H9 (cell line): ENCODE measurements at regions not wholly inside any gene's neighbourhood (a gene's known extent, or its start where the extent isn't known, plus 50 kb on each side); places are given as distances from the start of the nearest gene placed in this dataset.

Source experiments
- DNase-seq: peaks from one replicate; pipeline ENCODE4 v3.0.0-alpha.2; 2017
- H2AFZ ChIP-seq: one replicate; pipeline ENCODE4 v1.6.1; 2013; ENCODE audit warnings: mild to moderate bottlenecking, low read length, control low read depth, moderate library complexity
- H2AK5ac ChIP-seq: 2 replicates; pipeline ENCODE4 v1.6.1; 2013; ENCODE audit warnings: low read length, control low read depth, mixed read lengths; ENCODE audit not compliant: insufficient read length
- H2BK120ac ChIP-seq: one replicate; pipeline ENCODE4 v1.6.1; 2013; ENCODE audit warnings: low read depth, mild to moderate bottlenecking, low read length, control low read depth, inconsistent platforms; ENCODE audit not compliant: poor library complexity, severe bottlenecking
- H2BK12ac ChIP-seq: 2 replicates; pipeline ENCODE4 v1.6.1; 2013; ENCODE audit warnings: low read length, control low read depth, mixed read lengths, low read depth; ENCODE audit not compliant: insufficient read length
- H2BK15ac ChIP-seq: 2 replicates; pipeline ENCODE4 v1.6.1; 2013; ENCODE audit warnings: low read depth, low read length, control low read depth
- H2BK20ac ChIP-seq: one replicate; pipeline ENCODE4 v1.6.1; 2013; ENCODE audit warnings: low read depth, mild to moderate bottlenecking, low read length, control low read depth, inconsistent platforms; ENCODE audit not compliant: poor library complexity, severe bottlenecking
- H2BK5ac ChIP-seq: 2 replicates; pipeline ENCODE4 v1.6.1; 2013; ENCODE audit warnings: low read length, control low read depth, mixed read lengths; ENCODE audit not compliant: insufficient read length
- H3K14ac ChIP-seq: 2 replicates; pipeline ENCODE4 v1.6.1; 2013; ENCODE audit warnings: low read length, control low read depth; ENCODE audit not compliant: insufficient read depth
- H3K18ac ChIP-seq: 2 replicates; pipeline ENCODE4 v1.6.1; 2013; ENCODE audit warnings: low read depth, mild to moderate bottlenecking, mixed read lengths, low read length, control low read depth; ENCODE audit not compliant: insufficient read length
- H3K23ac ChIP-seq: 2 replicates; pipeline ENCODE4 v1.6.1; 2013; ENCODE audit warnings: low read length, control low read depth, mixed read lengths, low read depth; ENCODE audit not compliant: insufficient read length
- H3K23me2 ChIP-seq: 2 replicates; pipeline ENCODE4 v1.6.1; 2013; ENCODE audit warnings: low read depth, mild to moderate bottlenecking, mixed read lengths, low read length, control low read depth; ENCODE audit not compliant: insufficient read length, poor library complexity, severe bottlenecking
- H3K27ac ChIP-seq: 2 replicates; pipeline ENCODE4 v1.5.1; 2013; ENCODE audit warnings: low read length, control low read depth, mixed read lengths, low read depth; ENCODE audit not compliant: insufficient read length
- H3K27me3 ChIP-seq: 2 replicates; pipeline ENCODE4 v1.6.1; 2013; ENCODE audit warnings: low read length, control low read depth, inconsistent platforms; ENCODE audit not compliant: insufficient read depth
- H3K4ac ChIP-seq: 2 replicates; pipeline ENCODE4 v1.6.1; 2013; ENCODE audit warnings: low read depth, mild to moderate bottlenecking, control low read depth, inconsistent platforms, low read length, moderate library complexity
- H3K4me1 ChIP-seq: 2 replicates; pipeline ENCODE4 v1.6.1; 2013; ENCODE audit warnings: low read length, control low read depth, inconsistent platforms; ENCODE audit not compliant: insufficient read depth
- H3K4me2 ChIP-seq: 2 replicates; pipeline ENCODE4 v1.6.1; 2013; ENCODE audit warnings: low read length, control low read depth, mixed read lengths; ENCODE audit not compliant: insufficient read length, insufficient read depth
- H3K56ac ChIP-seq: 2 replicates; pipeline ENCODE4 v1.6.1; 2013; ENCODE audit warnings: low read depth, mild to moderate bottlenecking, mixed read lengths, low read length, control low read depth; ENCODE audit not compliant: insufficient read length
- H3K79me1 ChIP-seq: 2 replicates; pipeline ENCODE4 v1.6.1; 2013; ENCODE audit warnings: low read depth, mild to moderate bottlenecking, moderate library complexity, low read length, control low read depth, inconsistent platforms; ENCODE audit not compliant: insufficient read depth, poor library complexity, severe bottlenecking
- H3K79me2 ChIP-seq: 2 replicates; pipeline ENCODE4 v1.6.1; 2013; ENCODE audit warnings: low read length, control low read depth, inconsistent platforms; ENCODE audit not compliant: insufficient read depth
- H3K9ac ChIP-seq: 2 replicates; pipeline ENCODE4 v1.6.1; 2013; ENCODE audit warnings: low read length, control low read depth, mixed read lengths; ENCODE audit not compliant: insufficient read length; ENCODE audit errors: extremely low read depth
- H3K9me3 ChIP-seq: one replicate; pipeline ENCODE4 v1.6.1; 2013; ENCODE audit warnings: low read depth, low read length, inconsistent platforms; ENCODE audit not compliant: control insufficient read depth
- H3T11ph ChIP-seq: one replicate; pipeline ENCODE4 v1.6.1; 2013; ENCODE audit warnings: mild to moderate bottlenecking, low read length, control low read depth, inconsistent platforms
- H4K20me1 ChIP-seq: one replicate; pipeline ENCODE4 v1.6.1; 2013; ENCODE audit not compliant: control insufficient read depth, insufficient read length, insufficient read depth
- H4K5ac ChIP-seq: 2 replicates; pipeline ENCODE4 v1.6.1; 2013; ENCODE audit warnings: low read depth, mild to moderate bottlenecking, mixed read lengths, low read length, control low read depth; ENCODE audit not compliant: insufficient read length
- H4K8ac ChIP-seq: replicated peaks from 2 replicates; pipeline ENCODE4 v1.6.1; 2013; ENCODE audit warnings: low read length, control low read depth, mixed read lengths, low read depth; ENCODE audit not compliant: insufficient read length
- H4K91ac ChIP-seq: 2 replicates; pipeline ENCODE4 v1.6.1; 2013; ENCODE audit warnings: low read depth, mild to moderate bottlenecking, moderate library complexity, mixed read lengths, low read length, control low read depth; ENCODE audit not compliant: insufficient read length
- H3K27ac Mint-ChIP-seq, 3 experiments: 2 replicates in 2 of 3; 3 replicates in 1 of 3; pipeline ENCODE4 v1.8.0; 2020 to 2021; ENCODE audit warnings: mixed read lengths in 3 of 3, mild to moderate bottlenecking in 1 of 3, moderate library complexity in 1 of 3
- H3K27me3 Mint-ChIP-seq: 2 replicates; pipeline ENCODE4 v1.8.0; 2021; ENCODE audit warnings: low read depth, mild to moderate bottlenecking, moderate library complexity, mixed read lengths
- H3K36me3 Mint-ChIP-seq, 3 experiments: 2 replicates in 2 of 3; 3 replicates in 1 of 3; pipeline ENCODE4 v1.8.0; 2020 to 2021; ENCODE audit warnings: low read depth in 3 of 3, mixed read lengths in 3 of 3; ENCODE audit not compliant: insufficient read depth in 1 of 3
- H3K4me1 Mint-ChIP-seq, 2 experiments: 2 replicates each; pipeline ENCODE4 v1.8.0; 2020; ENCODE audit warnings: mixed read lengths in 2 of 2
- H3K4me3 Mint-ChIP-seq, 2 experiments: 2 replicates in 1 of 2; 3 replicates in 1 of 2; pipeline ENCODE4 v1.8.0; 2020 to 2021; ENCODE audit warnings: mild to moderate bottlenecking in 2 of 2, mixed read lengths in 2 of 2, moderate library complexity in 1 of 2
- H3K9me3 Mint-ChIP-seq, 2 experiments: 2 replicates in 1 of 2; 3 replicates in 1 of 2; pipeline ENCODE4 v1.8.0; 2020; ENCODE audit warnings: mild to moderate bottlenecking in 2 of 2, mixed read lengths in 2 of 2, moderate library complexity in 1 of 2
- CTCF ChIP-seq: fragments of 200-600 bp; sonication (generic); conservative IDR thresholded peaks from 3 replicates; pipeline ENCODE4 v1.8.0; 2021; ENCODE audit warnings: antibody characterized with exemption, mild to moderate bottlenecking
- WGBS: extraction: QIAGEN DNeasy Blood & Tissue Kit; methylation state at CpG from one replicate; pipeline ENCODE4 v1.1.7; 2013; ENCODE audit warnings: missing lambda C conversion rate, low lambda C conversion rate, mixed read lengths; ENCODE audit not compliant: insufficient read length; ENCODE audit errors: extremely low coverage; 5-methylcytosine and 5-hydroxymethylcytosine counted together

GRCh38 chr10:128211953-128212727 lies 85.9 kb upstream of the MKI67 start:
- Histone ChIP-seq H3K9ac (no peak overlapping the region), H2AFZ (no peak overlapping the region), H3K18ac (no peak overlapping the region), H3K23me2 (no peaks in the 10 kb centered on the region), H2BK20ac (no peak overlapping the region), H3K79me1 (no peaks in the 10 kb centered on the region), H3K14ac (no peak overlapping the region), H2AK5ac (no peak overlapping the region), H3T11ph (no peak overlapping the region), H3K4ac (no peak overlapping the region), H3K56ac (no peak overlapping the region), H3K79me2 (no peaks in the 10 kb centered on the region), H3K4me1 (no peaks in the 10 kb centered on the region), H3K23ac (no peak overlapping the region), H3K27me3 (no peaks in the 10 kb centered on the region), H3K9me3 (no peaks in the 10 kb centered on the region), H2BK12ac (no peak overlapping the region), H2BK5ac (no peak overlapping the region), H4K91ac (no peak overlapping the region), H2BK120ac (no peak overlapping the region), H2BK15ac (no peak overlapping the region), H4K20me1 (no peaks in the 10 kb centered on the region), H4K8ac (no peak overlapping the region), H4K5ac (no peak overlapping the region), H3K27ac (no peak overlapping the region), H3K4me2 (peak overlapping the region; percentile 31)
- TF ChIP-seq CTCF, result peak; percentile 96
- Mint-ChIP-seq H3K36me3 (no peaks in the 10 kb centered on the region), H3K27me3 (peaks cover 20% of the 10 kb centered on the region), H3K4me3 (peak overlapping the region; percentile 59 to 77), H3K9me3 (no peaks in the 10 kb centered on the region), H3K27ac (peak overlapping the region in 1 of 3 experiments; percentile 59; a peak in 1 of 7 replicates), H3K4me1 (peaks cover 20 to 34% of the 10 kb centered on the region in 2 experiments)
- whole genome bisulfite sequencing, result no CpG with 5 or more reads among the region's 32 CpGs
- peak; percentile 94 for DNase-seq
